DOHH2 (cell line): ENCODE measurements at regions not wholly inside any gene's neighbourhood (a gene's known extent, or its start where the extent isn't known, plus 50 kb on each side); places are given as distances from the start of the nearest gene placed in this dataset.

Source experiments
- CTCF ChIP-seq: fragments of 200-600 bp; sonication (generic); IDR thresholded peaks from one replicate; pipeline ENCODE4 v1.5.1; 2014; ENCODE audit warnings: antibody characterized with exemption, mild to moderate bottlenecking, low read depth, low read length; ENCODE audit not compliant: poor library complexity, severe bottlenecking
- EZH2phosphoT487 ChIP-seq: fragments of 200-600 bp; sonication (generic); IDR thresholded peaks from 2 replicates; pipeline ENCODE4 v1.6.1; 2017; ENCODE audit warnings: borderline replicate concordance, mild to moderate bottlenecking, antibody characterized with exemption, low read length, moderate library complexity, mixed read lengths

GRCh38 chr3:102733791-102734563 is 299.2 kb downstream of the ZPLD1 start:
- TF ChIP-seq CTCF: no peak
- TF ChIP-seq EZH2phosphoT487: no peak
